Lower leg skin (tissue), 4 donors: ENCODE measurements at regions not wholly inside any gene's neighbourhood (a gene's known extent, or its start where the extent isn't known, plus 50 kb on each side); places are given as distances from the start of the nearest gene placed in this dataset.

ENCODE experiments used
- DNase-seq, 2 donors: peaks; one replicate each; pipeline ENCODE4 v3.0.0-alpha.2; 2019; ENCODE audit warnings: low spot score in 2 of 2
- H3K4me3 ChIP-seq: fragments of 200-600 bp; sonication (generic); 2 replicates; pipeline ENCODE4 v1.5.1; 2017; ENCODE audit warnings: mild to moderate bottlenecking, low read depth; ENCODE audit not compliant: poor library complexity, severe bottlenecking
- CTCF ChIP-seq, 3 donors: fragments of 450-650 bp; IDR thresholded peaks; one replicate each; pipeline ENCODE4 v1.5.1; 2016; ENCODE audit warnings: antibody characterized with exemption in 3 of 3, mild to moderate bottlenecking in 3 of 3, moderate library complexity in 2 of 3
- POLR2A ChIP-seq, 2 donors: fragments of 450-650 bp; IDR thresholded peaks; one replicate each; pipeline ENCODE4 v1.6.1; 2016 to 2017; ENCODE audit warnings: antibody characterized with exemption in 2 of 2, mild to moderate bottlenecking in 1 of 2, moderate library complexity in 1 of 2
- WGBS, 2 donors: methylation state at CpG; one replicate each; pipeline ENCODE4 v1.1.5; 2018; 5-methylcytosine and 5-hydroxymethylcytosine counted together
- intact Hi-C: fragments of 100-400 bp; cut with DNase I; formaldehyde crosslinking; loops from one replicate; pipeline ENCODE4 v1.15.0; 2023; ENCODE audit warnings: low total_unique reads

GRCh38 chr1:199794105-199794863 is 233.2 kb upstream of the NR5A2 start:
- no peak for DNase-seq
- H3K4me3 ChIP-seq = no peak overlapping the region
- TF ChIP-seq POLR2A (IDR thresholded peaks at IDR 0.05) = no peak
- no peak for TF ChIP-seq CTCF (IDR thresholded peaks at IDR 0.05)
- intact Hi-C loops = no loop called here
- 73 to 84% methylated on average over 9 of the region's 9 CpGs for WGBS, 2 donors

GRCh38 chr1:199799116-199799515 is 228.4 kb upstream of the NR5A2 start:
- H3K4me3 ChIP-seq = no peak overlapping the region
- TF ChIP-seq CTCF (IDR thresholded peaks at IDR 0.05) (no peak), POLR2A (IDR thresholded peaks at IDR 0.05) (no peak)
- DNase-seq = no peak
- WGBS, 2 donors = 90 to 91% methylated on average over 8 of the region's 8 CpGs
- intact Hi-C loops = no loop called here

GRCh38 chr1:199804526-199804925 is 223.0 kb upstream of the NR5A2 start:
- H3K4me3 ChIP-seq = no peak overlapping the region
- intact Hi-C loops = no loop called here
- 71 to 75% methylated on average over 4 of the region's 4 CpGs for WGBS, 2 donors
- no peak for DNase-seq
- no peak for TF ChIP-seq CTCF (IDR thresholded peaks at IDR 0.05)
- TF ChIP-seq POLR2A (IDR thresholded peaks at IDR 0.05) = no peak

GRCh38 chr1:199808110-199808870 is 219.2 kb upstream of the NR5A2 start:
- WGBS, 2 donors = 43 to 61% methylated on average over 2 of the region's 2 CpGs
- no peak for TF ChIP-seq CTCF (IDR thresholded peaks at IDR 0.05)
- no peak for TF ChIP-seq POLR2A (IDR thresholded peaks at IDR 0.05)
- no peak overlapping the region for H3K4me3 ChIP-seq
- intact Hi-C loops = no loop called here
- DNase-seq = no peak

- 90 to 91% methylated on average over 1 of the region's 1 CpG for WGBS, 2 donors
- H3K4me3 ChIP-seq = no peak overlapping the region
- intact Hi-C loops = no loop called here
- TF ChIP-seq POLR2A (IDR thresholded peaks at IDR 0.05) = no peak
- DNase-seq = no peak
Observed at GRCh38 chr1:199809311-199809710, 218.2 kb upstream of the NR5A2 start.

- DNase-seq = no peak
- intact Hi-C loops = no loop called here
- WGBS, 2 donors = 84 to 86% methylated on average over 5 of the region's 5 CpGs
- TF ChIP-seq CTCF (IDR thresholded peaks at IDR 0.05) = no peak
- no peak for TF ChIP-seq POLR2A (IDR thresholded peaks at IDR 0.05)
- H3K4me3 ChIP-seq = no peak overlapping the region
Observed at GRCh38 chr1:199811163-199811562, 216.3 kb upstream of the NR5A2 start.
